H1 (cell line): ENCODE measurements at regions not wholly inside any gene's neighbourhood (a gene's known extent, or its start where the extent isn't known, plus 50 kb on each side); places are given as distances from the start of the nearest gene placed in this dataset.

Experiments used
- CTCF ChIA-PET: fragments of 300-600 bp; sonication (Branson Sonifier 250); formaldehyde crosslinking; loops from one replicate; lab custom pipeline; 2021; ENCODE audit not compliant: partially characterized antibody; lab: Charles Lee
- POLR2A ChIA-PET: fragments of 300-600 bp; sonication (Branson Sonifier 250); formaldehyde crosslinking; loops from one replicate; lab custom pipeline; 2021; ENCODE audit warnings: inconsistent platforms; ENCODE audit not compliant: partially characterized antibody; lab: Charles Lee
- DNase-seq, 2 experiments: peaks; one replicate each; pipeline versions ENCODE4 v3.0.0 to v3.0.0-alpha.2; 2010 to 2022; ENCODE audit warnings: low spot score in 2 of 2, low read depth in 1 of 2, mixed read lengths in 1 of 2
- FAIRE-seq: peaks from 2 replicates; lab custom pipeline; 2011; peaks lifted over from hg19 to GRCh38; lab: Jason Lieb, UNC
- H2AFZ ChIP-seq: 2 replicates; pipeline ENCODE4 v1.8.1; 2012; ENCODE audit warnings: low read length, inconsistent platforms
- H2AK5ac ChIP-seq: 2 replicates; pipeline ENCODE4 v1.6.1; 2013; ENCODE audit warnings: low read depth, low read length
- H2BK120ac ChIP-seq: replicated peaks from 2 replicates; pipeline ENCODE3; 2013; ENCODE audit warnings: low read depth, low read length, inconsistent platforms
- H2BK12ac ChIP-seq: 2 replicates; pipeline ENCODE4 v1.6.1; 2013; ENCODE audit warnings: low read depth, low read length
- H2BK15ac ChIP-seq: 2 replicates; pipeline ENCODE4 v1.6.1; 2013; ENCODE audit warnings: low read length
- H2BK20ac ChIP-seq: 2 replicates; pipeline ENCODE4 v1.6.1; 2013; ENCODE audit warnings: low read length
- H2BK5ac ChIP-seq: 2 replicates; pipeline ENCODE4 v1.6.1; 2013; ENCODE audit warnings: low read depth, low read length
- H3K14ac ChIP-seq: 2 replicates; pipeline ENCODE4 v1.6.1; 2013; ENCODE audit warnings: inconsistent platforms; ENCODE audit not compliant: insufficient read length
- H3K18ac ChIP-seq: 2 replicates; pipeline ENCODE4 v1.6.1; 2013; ENCODE audit warnings: low read length; ENCODE audit errors: extremely low read depth
- H3K23ac ChIP-seq: 2 replicates; pipeline ENCODE4 v1.6.1; 2013; ENCODE audit warnings: inconsistent platforms; ENCODE audit not compliant: insufficient read length
- H3K23me2 ChIP-seq: 2 replicates; pipeline ENCODE4 v1.6.1; 2013; ENCODE audit warnings: low read depth, low read length
- H3K27ac ChIP-seq: 2 replicates; pipeline ENCODE4 v1.6.1; 2011; ENCODE audit warnings: low read depth, low read length, inconsistent platforms
- H3K27me3 ChIP-seq, 4 experiments: replicated peaks in 1 of 4; 1 replicate in 1 of 4; 2 replicates in 3 of 4; pipeline versions ENCODE4 v1.6.1 to v1.8.1; 2011 to 2013; ENCODE audit warnings: low read length in 3 of 4, mild to moderate bottlenecking in 3 of 4, inconsistent platforms in 2 of 4, mixed read lengths in 2 of 4, moderate library complexity in 1 of 4; ENCODE audit not compliant: control insufficient read depth in 3 of 4, insufficient read depth in 3 of 4; ENCODE audit errors: extremely low read depth in 1 of 4
- H3K36me3 ChIP-seq, 4 experiments: 2 replicates each; pipeline versions ENCODE4 v1.6.1 to v1.8.1; 2011 to 2013; ENCODE audit warnings: mild to moderate bottlenecking in 4 of 4, low read length in 3 of 4, moderate library complexity in 2 of 4, control low read depth in 1 of 4, inconsistent platforms in 1 of 4; ENCODE audit not compliant: insufficient read depth in 4 of 4, control insufficient read depth in 2 of 4
- H3K4ac ChIP-seq: replicated peaks from 2 replicates; pipeline ENCODE3; 2013; ENCODE audit warnings: low read length, low read depth, mixed read lengths, inconsistent platforms; ENCODE audit not compliant: insufficient read length
- H3K4me1 ChIP-seq, 4 experiments: replicated peaks in 1 of 4; 1 replicate in 1 of 4; 2 replicates in 3 of 4; pipeline versions ENCODE4 v1.6.1 to v1.8.1; 2011 to 2013; ENCODE audit warnings: low read length in 3 of 4, inconsistent platforms in 2 of 4, mixed read lengths in 1 of 4; ENCODE audit not compliant: insufficient read depth in 4 of 4, control insufficient read depth in 3 of 4
- H3K4me2 ChIP-seq, 2 experiments: 2 replicates each; pipeline versions ENCODE4 v1.6.1 to v1.8.1; 2011 to 2013; ENCODE audit warnings: low read depth in 2 of 2, low read length in 2 of 2, control low read depth in 1 of 2, inconsistent platforms in 1 of 2, mild to moderate bottlenecking in 1 of 2; ENCODE audit not compliant: insufficient read depth in 1 of 2
- H3K4me3 ChIP-seq, 4 experiments: fragments of 200-600, 300-600 bp in 1 of 4; sonication (generic), shearing (Covaris generic), sonication (Bioruptor Twin) in 1 of 4; 2 replicates each; pipeline versions ENCODE4 v1.5.1 to v1.8.1; 2011 to 2016; ENCODE audit warnings: low read length in 4 of 4, low read depth in 3 of 4, control low read depth in 2 of 4, inconsistent platforms in 2 of 4, mild to moderate bottlenecking in 2 of 4, mixed read lengths in 1 of 4, moderate library complexity in 1 of 4; ENCODE audit not compliant: insufficient read depth in 2 of 4; ENCODE audit errors: extremely low read depth in 1 of 4
- H3K56ac ChIP-seq: replicated peaks from 2 replicates; pipeline ENCODE3; 2013; ENCODE audit warnings: low read depth, mild to moderate bottlenecking, mixed read lengths, low read length, inconsistent platforms; ENCODE audit not compliant: insufficient read length
- H3K79me1 ChIP-seq: 2 replicates; pipeline ENCODE4 v1.6.1; 2013; ENCODE audit warnings: low read depth, low read length, control low read depth
- H3K79me2 ChIP-seq, 2 experiments: 2 replicates each; pipeline versions ENCODE4 v1.6.1 to v1.8.1; 2012 to 2013; ENCODE audit warnings: low read length in 2 of 2, mild to moderate bottlenecking in 2 of 2, inconsistent platforms in 1 of 2; ENCODE audit not compliant: insufficient read depth in 2 of 2, control insufficient read depth in 1 of 2
- H3K9ac ChIP-seq, 4 experiments: replicated peaks in 1 of 4; 1 replicate in 1 of 4; 2 replicates in 3 of 4; pipeline versions ENCODE4 v1.6.1 to v1.8.1; 2011 to 2013; ENCODE audit warnings: low read depth in 3 of 4, low read length in 3 of 4, control low read depth in 2 of 4, mild to moderate bottlenecking in 2 of 4, moderate library complexity in 2 of 4, inconsistent platforms in 1 of 4; ENCODE audit errors: extremely low read depth in 1 of 4
- H3K9me3 ChIP-seq, 2 experiments: 2 replicates each; pipeline versions ENCODE4 v1.6.1 to v1.8.1; 2012 to 2013; ENCODE audit warnings: mild to moderate bottlenecking in 2 of 2, moderate library complexity in 2 of 2, control low read depth in 1 of 2, inconsistent platforms in 1 of 2, low read depth in 1 of 2, low read length in 1 of 2, mixed read lengths in 1 of 2; ENCODE audit not compliant: insufficient read depth in 2 of 2
- H4K20me1 ChIP-seq, 2 experiments: replicated peaks in 1 of 2; 2 replicates each; pipeline versions ENCODE3 to v1.8.1; 2011 to 2013; ENCODE audit warnings: inconsistent platforms in 2 of 2, low read length in 2 of 2, mild to moderate bottlenecking in 1 of 2; ENCODE audit not compliant: insufficient read depth in 2 of 2, control insufficient read depth in 1 of 2
- H4K5ac ChIP-seq: 2 replicates; pipeline ENCODE4 v1.6.1; 2013; ENCODE audit warnings: low read length, low read depth, mixed read lengths, inconsistent platforms; ENCODE audit not compliant: insufficient read length
- H4K8ac ChIP-seq: 2 replicates; pipeline ENCODE4 v1.8.0; 2013; ENCODE audit warnings: mild to moderate bottlenecking, moderate library complexity, low read length, inconsistent platforms; ENCODE audit not compliant: insufficient read depth; ENCODE audit errors: extremely low read depth
- H4K91ac ChIP-seq: replicated peaks from 2 replicates; pipeline ENCODE3; 2013; ENCODE audit warnings: low read length, mixed read lengths, inconsistent platforms; ENCODE audit not compliant: insufficient read length
- CBX5 ChIP-seq: fragments of 300-800, 300-1000 bp; sonication (generic); IDR thresholded peaks from 2 replicates; pipeline ENCODE4 v1.7.1; 2016; ENCODE audit warnings: antibody characterized with exemption, low read length, low read depth
- KDM1A ChIP-seq: fragments of 200-600, 300-600 bp; sonication (generic); IDR thresholded peaks from 2 replicates; pipeline ENCODE4 v1.7.1; 2016; ENCODE audit warnings: mild to moderate bottlenecking, low read length, borderline replicate concordance
- POLR2AphosphoS5 ChIP-seq: IDR thresholded peaks from 2 replicates; pipeline ENCODE4 v1.6.1; 2011; ENCODE audit warnings: low read depth, low read length
- POU5F1 ChIP-seq: IDR thresholded peaks from 2 replicates; pipeline ENCODE4 v1.6.1; 2011; ENCODE audit warnings: low read depth, mild to moderate bottlenecking, low read length, moderate library complexity
- RAD21 ChIP-seq, 2 experiments: IDR thresholded peaks in 1 of 2; conservative IDR thresholded peaks in 1 of 2; 2 replicates each; pipeline ENCODE4 v1.6.1; 2011; ENCODE audit warnings: low read depth in 2 of 2, low read length in 2 of 2, improper control_type of control experiment in 1 of 2, inconsistent platforms in 1 of 2, mild to moderate bottlenecking in 1 of 2, moderate library complexity in 1 of 2
- RFX5 ChIP-seq: IDR thresholded peaks from 2 replicates; pipeline ENCODE4 v1.6.1; 2011; ENCODE audit warnings: low read depth, low read length, improper control_type of control experiment, borderline replicate concordance
- SRF ChIP-seq: IDR thresholded peaks from 2 replicates; pipeline ENCODE4 v1.6.1; 2011; ENCODE audit warnings: mild to moderate bottlenecking, low read depth, low read length, moderate library complexity
- TAF7 ChIP-seq: optimal IDR thresholded peaks from 2 replicates; pipeline ENCODE3; 2011; ENCODE audit warnings: low read depth, mild to moderate bottlenecking, inconsistent platforms, low read length, moderate library complexity, borderline replicate concordance
- WGBS, 2 experiments: shearing (Covaris generic) in 1 of 2; methylation state at CpG; one replicate each; pipeline versions ENCODE4 v1.1.6 to v1.1.7; 2013 to 2015; ENCODE audit warnings: low lambda C conversion rate in 2 of 2, mixed read lengths in 2 of 2, inconsistent platforms in 1 of 2, low coverage in 1 of 2, missing lambda C conversion rate in 1 of 2; ENCODE audit not compliant: insufficient replicate concordance in 2 of 2, insufficient coverage in 1 of 2, insufficient read length in 1 of 2; ENCODE audit errors: extremely low coverage in 1 of 2, missing lambda C conversion rate in 1 of 2; 5-methylcytosine and 5-hydroxymethylcytosine counted together
- TF ChIP-seq, protein P1 (sequence below): IDR thresholded peaks from 2 replicates; pipeline ENCODE4 v1.6.1; 2012; ENCODE audit warnings: inconsistent platforms
- TF ChIP-seq, protein P2 (sequence below), 3 experiments: IDR thresholded peaks; 1 replicate in 2 of 3; 2 replicates in 1 of 3; pipeline versions ENCODE4 v1.5.1 to v1.6.1; 2011; ENCODE audit warnings: low read length in 3 of 3, mild to moderate bottlenecking in 3 of 3, inconsistent platforms in 2 of 3, low read depth in 1 of 3, moderate library complexity in 1 of 3; ENCODE audit not compliant: insufficient read depth in 1 of 3; ENCODE audit errors: control extremely low read depth in 1 of 3
- TF ChIP-seq, protein P3 (sequence below): IDR thresholded peaks from 2 replicates; pipeline ENCODE4 v1.6.1; 2011; ENCODE audit warnings: low read length, improper control_type of control experiment

DNA sequence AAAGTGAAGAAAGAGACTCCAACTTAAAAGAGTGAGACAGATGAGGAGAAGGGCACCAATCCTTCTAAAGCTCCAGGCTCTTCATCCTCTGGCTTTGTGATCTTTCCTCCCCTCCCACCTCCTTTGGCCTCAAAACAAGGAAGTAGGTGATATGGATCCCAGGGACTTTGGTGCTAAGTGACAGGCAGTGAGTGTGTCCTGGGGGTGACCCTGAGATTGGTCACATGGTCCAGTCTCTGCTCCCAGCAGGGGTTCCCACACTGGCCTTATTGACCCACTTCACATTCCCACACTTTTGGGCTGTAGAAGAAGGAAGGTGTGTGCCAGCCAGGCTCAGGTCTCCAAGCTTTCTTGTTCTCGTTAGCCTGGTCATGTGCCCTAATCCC lies 401.2 kb upstream of the PROX1 start:
- DNase-seq = no peak
- Histone ChIP-seq H2AK5ac (no peak overlapping the region), H2AFZ (no peak overlapping the region), H3K79me2 (no peaks in the 10 kb centered on the region), H3K4me1 (no peaks in the 10 kb centered on the region), H3K4me2 (no peak overlapping the region), H2BK15ac (no peak overlapping the region), H2BK120ac (no peak overlapping the region), H2BK20ac (no peak overlapping the region), H2BK12ac (no peak overlapping the region), H3K36me3 (no peaks in the 10 kb centered on the region), H4K20me1 (no peaks in the 10 kb centered on the region), H4K8ac (no peak overlapping the region), H3K9ac (no peak overlapping the region), H2BK5ac (no peak overlapping the region), H3K56ac (no peak overlapping the region), H3K23ac (no peak overlapping the region), H3K79me1 (no peaks in the 10 kb centered on the region), H3K4me3 (no peak overlapping the region), H4K5ac (no peak overlapping the region), H4K91ac (no peak overlapping the region), H3K27me3 (no peaks in the 10 kb centered on the region), H3K23me2 (no peaks in the 10 kb centered on the region), H3K14ac (no peak overlapping the region), H3K27ac (no peak overlapping the region), H3K9me3 (no peaks in the 10 kb centered on the region), H3K4ac (no peak overlapping the region), H3K18ac (no peak overlapping the region)
- WGBS, 2 experiments = 60% methylated on average over 1 of the region's 1 CpG; no CpG with 5 or more reads in 1 of the 2 experiments
- CTCF ChIA-PET = no interaction called here
- no peak for FAIRE-seq
- POLR2A ChIA-PET = no interaction called here
- no peak for TF ChIP-seq TAF7
- TF ChIP-seq, protein P1, sequence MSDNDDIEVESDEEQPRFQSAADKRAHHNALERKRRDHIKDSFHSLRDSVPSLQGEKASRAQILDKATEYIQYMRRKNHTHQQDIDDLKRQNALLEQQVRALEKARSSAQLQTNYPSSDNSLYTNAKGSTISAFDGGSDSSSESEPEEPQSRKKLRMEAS = no peak
- TF ChIP-seq, protein P2, sequence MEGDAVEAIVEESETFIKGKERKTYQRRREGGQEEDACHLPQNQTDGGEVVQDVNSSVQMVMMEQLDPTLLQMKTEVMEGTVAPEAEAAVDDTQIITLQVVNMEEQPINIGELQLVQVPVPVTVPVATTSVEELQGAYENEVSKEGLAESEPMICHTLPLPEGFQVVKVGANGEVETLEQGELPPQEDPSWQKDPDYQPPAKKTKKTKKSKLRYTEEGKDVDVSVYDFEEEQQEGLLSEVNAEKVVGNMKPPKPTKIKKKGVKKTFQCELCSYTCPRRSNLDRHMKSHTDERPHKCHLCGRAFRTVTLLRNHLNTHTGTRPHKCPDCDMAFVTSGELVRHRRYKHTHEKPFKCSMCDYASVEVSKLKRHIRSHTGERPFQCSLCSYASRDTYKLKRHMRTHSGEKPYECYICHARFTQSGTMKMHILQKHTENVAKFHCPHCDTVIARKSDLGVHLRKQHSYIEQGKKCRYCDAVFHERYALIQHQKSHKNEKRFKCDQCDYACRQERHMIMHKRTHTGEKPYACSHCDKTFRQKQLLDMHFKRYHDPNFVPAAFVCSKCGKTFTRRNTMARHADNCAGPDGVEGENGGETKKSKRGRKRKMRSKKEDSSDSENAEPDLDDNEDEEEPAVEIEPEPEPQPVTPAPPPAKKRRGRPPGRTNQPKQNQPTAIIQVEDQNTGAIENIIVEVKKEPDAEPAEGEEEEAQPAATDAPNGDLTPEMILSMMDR (IDR thresholded peaks at IDR 0.05; ENCODE audit: control extremely low read depth in 1 of 3, insufficient read depth in 1 of 3, low read depth in 1 of 3, low read length in 3 of 3) = no peak
- TF ChIP-seq POU5F1 = no peak
- TF ChIP-seq KDM1A = no peak
- TF ChIP-seq SRF = no peak
- no peak for TF ChIP-seq CBX5
- TF ChIP-seq RFX5 = no peak
- TF ChIP-seq RAD21 (IDR thresholded peaks at IDR 0.05 in 1 of 2, conservative IDR thresholded peaks at IDR 0.05 in 1 of 2; ENCODE audit: low read depth in 2 of 2, low read length in 2 of 2) = no peak
- TF ChIP-seq, protein P3, sequence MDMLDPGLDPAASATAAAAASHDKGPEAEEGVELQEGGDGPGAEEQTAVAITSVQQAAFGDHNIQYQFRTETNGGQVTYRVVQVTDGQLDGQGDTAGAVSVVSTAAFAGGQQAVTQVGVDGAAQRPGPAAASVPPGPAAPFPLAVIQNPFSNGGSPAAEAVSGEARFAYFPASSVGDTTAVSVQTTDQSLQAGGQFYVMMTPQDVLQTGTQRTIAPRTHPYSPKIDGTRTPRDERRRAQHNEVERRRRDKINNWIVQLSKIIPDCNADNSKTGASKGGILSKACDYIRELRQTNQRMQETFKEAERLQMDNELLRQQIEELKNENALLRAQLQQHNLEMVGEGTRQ = no peak
- no peak for TF ChIP-seq POLR2AphosphoS5
